Spleen (tissue), 11 donors: ENCODE measurements at regions not wholly inside any gene's neighbourhood (a gene's known extent, or its start where the extent isn't known, plus 50 kb on each side); places are given as distances from the start of the nearest gene placed in this dataset.

Experiments
- DNase-seq: peaks from one replicate; pipeline ENCODE4 v3.0.0-alpha.2; 2020
- H3K27ac ChIP-seq, 8 donors: fragments of 200-600 bp; sonication (generic) in 7 of 8; 1 replicate in 4 of 8; 2 replicates in 4 of 8; pipeline versions ENCODE4 v1.5.0 to v1.8.0; 2016 to 2021; ENCODE audit warnings: inconsistent platforms in 4 of 8, mild to moderate bottlenecking in 4 of 8, moderate library complexity in 1 of 8
- H3K27me3 ChIP-seq, 7 donors: fragments of 200-600 bp; sonication (generic) in 6 of 7; replicated peaks in 1 of 7; 1 replicate in 4 of 7; 2 replicates in 3 of 7; pipeline versions ENCODE4 v1.5.0 to v1.8.0; 2016 to 2021; ENCODE audit warnings: inconsistent platforms in 3 of 7, mild to moderate bottlenecking in 1 of 7
- H3K36me3 ChIP-seq, 6 donors: fragments of 200-600 bp; sonication (generic) in 5 of 6; 1 replicate in 4 of 6; 2 replicates in 2 of 6; pipeline versions ENCODE4 v1.5.0 to v1.8.0; 2016 to 2021; ENCODE audit warnings: inconsistent platforms in 2 of 6
- H3K4me1 ChIP-seq, 6 donors: fragments of 200-600 bp; sonication (generic) in 5 of 6; 1 replicate in 3 of 6; 2 replicates in 3 of 6; pipeline versions ENCODE4 v1.5.0 to v1.8.0; 2016 to 2021; ENCODE audit warnings: inconsistent platforms in 3 of 6
- H3K4me3 ChIP-seq, 8 donors: fragments of 200-600 bp; sonication (generic) in 7 of 8; 1 replicate in 4 of 8; 2 replicates in 4 of 8; pipeline versions ENCODE4 v1.5.0 to v1.8.0; 2016 to 2021; ENCODE audit warnings: inconsistent platforms in 4 of 8, mild to moderate bottlenecking in 4 of 8, moderate library complexity in 2 of 8
- H3K9me3 ChIP-seq, 8 donors: fragments of 200-600 bp; sonication (generic) in 7 of 8; 1 replicate in 4 of 8; 2 replicates in 4 of 8; pipeline versions ENCODE4 v1.5.0 to v1.8.0; 2016 to 2021; ENCODE audit warnings: inconsistent platforms in 4 of 8
- CTCF ChIP-seq, 11 experiments: fragments of 200-600 bp in 7 of 11; fragments of 450-650 bp in 4 of 11; sonication (generic) in 4 of 11; IDR thresholded peaks in 8 of 11; conservative IDR thresholded peaks in 3 of 11; 1 replicate in 7 of 11; 2 replicates in 4 of 11; pipeline versions ENCODE4 v1.4.0 to v1.8.0; 2016 to 2021; ENCODE audit warnings: antibody characterized with exemption in 11 of 11, inconsistent platforms in 4 of 11, mild to moderate bottlenecking in 1 of 11
- POLR2A ChIP-seq, 3 donors: fragments of 450-650 bp; IDR thresholded peaks; one replicate each; pipeline ENCODE4 v1.5.1; 2017; ENCODE audit warnings: antibody characterized with exemption in 3 of 3, mild to moderate bottlenecking in 1 of 3
- POLR2AphosphoS5 ChIP-seq, 3 donors: sonication (generic); formaldehyde crosslinking; IDR thresholded peaks; one replicate each; pipeline ENCODE4 v1.5.1; 2017; ENCODE audit warnings: antibody characterized with exemption in 3 of 3
- WGBS, 5 donors: extraction: QIAGEN DNeasy Blood & Tissue Kit in 3 of 5; methylation state at CpG; one replicate each; pipeline versions ENCODE4 v1.1.5 to v1.1.7; 2013 to 2018; 5-methylcytosine and 5-hydroxymethylcytosine counted together
- intact Hi-C: fragments of 100-400 bp; cut with DNase I; formaldehyde crosslinking; loops from one replicate; pipeline ENCODE4 v1.15.0; 2023; ENCODE audit warnings: low total_unique reads
- donor health status: healthy with polysubstance abuse.
- donor health status: DM: no; HTN: no; CAD: no; lungs with moderate emphysema.
- donor health status: DM: no; HTN: no; CAD: no.
- donor health status: Bipolar disorder and iron deficiency.
- donor health status: healthy.
- donor health status: DM: no; HTN: no; CAD: no.
- donor health status: DM: yes; HTN: yes; CAD: no.

- no peaks in the 10 kb centered on the region for H3K36me3 ChIP-seq
- no peak for TF ChIP-seq POLR2A (IDR thresholded peaks at IDR 0.05)
- TF ChIP-seq POLR2AphosphoS5 (IDR thresholded peaks at IDR 0.05), result no peak
- WGBS, 5 donors, result 77 to 93% (median 88%) methylated on average over 4 of the region's 4 CpGs
- H3K9me3 ChIP-seq, result peaks cover 0 to 7% (median 2%) of the 10 kb centered on the region in 8 donors
- H3K4me3 ChIP-seq, result no peak overlapping the region
- intact Hi-C loops, result no loop called here
- H3K27me3 ChIP-seq, result no peaks in the 10 kb centered on the region
- H3K4me1 ChIP-seq, result no peaks in the 10 kb centered on the region
- H3K27ac ChIP-seq, result no peak overlapping the region
- no peak for DNase-seq
These were observed 685.0 kb upstream of the SGCG start for GRCh38 chr13:22495819-22496218.

- WGBS, 5 donors, result 69 to 73% (median 72%) methylated on average over 17 of the region's 17 CpGs
These were observed 683.8 kb upstream of the SGCG start for GRCh38 chr13:22496803-22497508.

GRCh38 chr13:22497991-22498780 lies 682.6 kb upstream of the SGCG start:
- DNase-seq, result no peak
- WGBS, 5 donors, result 79 to 88% (median 83%) methylated on average over 16 of the region's 16 CpGs
- no peak for TF ChIP-seq POLR2AphosphoS5 (IDR thresholded peaks at IDR 0.05)
- TF ChIP-seq CTCF (IDR thresholded peaks at IDR 0.05 in 8 of 11, conservative IDR thresholded peaks at IDR 0.05 in 3 of 11), result no peak
- TF ChIP-seq POLR2A (IDR thresholded peaks at IDR 0.05), result no peak
- Histone ChIP-seq H3K27ac (no peak overlapping the region), H3K36me3 (no peaks in the 10 kb centered on the region), H3K4me1 (no peaks in the 10 kb centered on the region), H3K9me3 (peaks cover 0 to 4% (median 0%) of the 10 kb centered on the region in 8 donors), H3K27me3 (no peaks in the 10 kb centered on the region), H3K4me3 (no peak overlapping the region)
- intact Hi-C loops, result no loop called here

More at GRCh38 chr13:22496803-22497508, 683.8 kb upstream of the SGCG start:
- H3K9me3 ChIP-seq, result peaks cover 0 to 5% (median 0%) of the 10 kb centered on the region in 8 donors
- H3K27me3 ChIP-seq, result no peaks in the 10 kb centered on the region
- TF ChIP-seq POLR2AphosphoS5 (IDR thresholded peaks at IDR 0.05) (no peak), CTCF (IDR thresholded peaks at IDR 0.05 in 8 of 11, conservative IDR thresholded peaks at IDR 0.05 in 3 of 11) (no peak), POLR2A (IDR thresholded peaks at IDR 0.05) (no peak)
- DNase-seq, result no peak
- no peaks in the 10 kb centered on the region for H3K36me3 ChIP-seq
- intact Hi-C loops, result no loop called here
- H3K27ac ChIP-seq, result no peak overlapping the region
- no peaks in the 10 kb centered on the region for H3K4me1 ChIP-seq
- H3K4me3 ChIP-seq, result no peak overlapping the region

- H3K4me1 ChIP-seq, result no peaks in the 10 kb centered on the region
- no peaks in the 10 kb centered on the region for H3K36me3 ChIP-seq
- no peak for DNase-seq
- H3K9me3 ChIP-seq, result no peaks in the 10 kb centered on the region
- H3K4me3 ChIP-seq, result no peak overlapping the region
- intact Hi-C loops, result no loop called here
- H3K27ac ChIP-seq, result no peak overlapping the region
- TF ChIP-seq POLR2A (IDR thresholded peaks at IDR 0.05) (no peak), CTCF (IDR thresholded peaks at IDR 0.05 in 8 of 11, conservative IDR thresholded peaks at IDR 0.05 in 3 of 11) (no peak)
- H3K27me3 ChIP-seq, result no peaks in the 10 kb centered on the region
These were observed 680.9 kb upstream of the SGCG start for GRCh38 chr13:22499919-22500318.
